ENCODE measurements at regions not wholly inside any gene's neighbourhood (a gene's known extent, or its start where the extent isn't known, plus 50 kb on each side); places are given as distances from the start of the nearest gene placed in this dataset.
A peak's percentile ranks its signal among the peaks of the same experiment; 100 is the strongest.

- DNase-seq (ENCODE audit: low read depth): no peak
- H3K4me3 ChIP-seq (ENCODE audit: low read length): no peak overlapping the region
- TF ChIP-seq CTCF (IDR thresholded peaks at IDR 0.05; ENCODE audit: insufficient read depth, low read depth, low read length, missing control alignments): no peak
Observed at GRCh38 chr6:14734052-14734415, 511.8 kb upstream of the JARID2 start.

- peak; percentile 57 for DNase-seq (ENCODE audit: low read depth)
- no peak for TF ChIP-seq CTCF (IDR thresholded peaks at IDR 0.05; ENCODE audit: insufficient read depth, low read depth, low read length, missing control alignments)
- H3K4me3 ChIP-seq (ENCODE audit: low read length): no peak overlapping the region
Observed at GRCh38 chr6:14734416-14735340, 511.2 kb upstream of the JARID2 start.

- no peak for DNase-seq (ENCODE audit: low read depth)
- H3K4me3 ChIP-seq (ENCODE audit: low read length): no peak overlapping the region
- TF ChIP-seq CTCF (IDR thresholded peaks at IDR 0.05; ENCODE audit: insufficient read depth, low read depth, low read length, missing control alignments): no peak
Observed at GRCh38 chr6:14735956-14736486, 509.8 kb upstream of the JARID2 start.

GRCh38 chr6:14736554-14736953 lies 509.3 kb upstream of the JARID2 start:
- no peak for DNase-seq (ENCODE audit: low read depth)
- H3K4me3 ChIP-seq (ENCODE audit: low read length): no peak overlapping the region
- TF ChIP-seq CTCF (IDR thresholded peaks at IDR 0.05; ENCODE audit: insufficient read depth, low read depth, low read length, missing control alignments): no peak

- TF ChIP-seq CTCF (IDR thresholded peaks at IDR 0.05; ENCODE audit: insufficient read depth, low read depth, low read length, missing control alignments): no peak
- DNase-seq (ENCODE audit: low read depth): no peak
- no peak overlapping the region for H3K4me3 ChIP-seq (ENCODE audit: low read length)
Observed at GRCh38 chr6:14738497-14738896, 507.4 kb upstream of the JARID2 start.

- no peak overlapping the region for H3K4me3 ChIP-seq (ENCODE audit: low read length)
- DNase-seq (ENCODE audit: low read depth): no peak
- no peak for TF ChIP-seq CTCF (IDR thresholded peaks at IDR 0.05; ENCODE audit: insufficient read depth, low read depth, low read length, missing control alignments)
Observed at GRCh38 chr6:14738933-14739332, 506.9 kb upstream of the JARID2 start.
